ENCODE measurements at regions not wholly inside any gene's neighbourhood (a gene's known extent, or its start where the extent isn't known, plus 50 kb on each side); places are given as distances from the start of the nearest gene placed in this dataset.

DNA sequence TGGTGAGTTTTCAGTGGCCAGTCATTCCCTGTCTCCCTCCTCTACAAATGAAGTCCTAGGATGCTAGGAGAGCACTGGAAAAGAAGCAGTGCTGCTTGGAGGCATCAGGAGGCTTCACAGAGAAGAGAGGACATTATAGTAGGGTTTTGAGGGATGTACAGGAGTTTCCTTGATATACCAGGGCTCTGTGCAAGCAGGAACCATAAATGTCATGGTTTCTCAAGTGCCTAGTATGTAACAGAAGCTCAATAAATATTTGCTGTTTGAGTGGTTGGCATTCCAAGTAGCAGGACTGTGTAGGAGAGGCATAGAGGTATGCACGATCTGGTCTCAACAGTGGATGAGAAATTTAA lies 133.5 kb upstream of the WNT4 start:
- H3K79me2 ChIP-seq (ENCODE audit: insufficient read depth, low read length) = no peaks in the 10 kb centered on the region
- in situ Hi-C loops (cut with HindIII; ENCODE audit: extremely low pct_ligation_motif_present, low pct_unique_long_range_greater_than_20kb) = no loop called here
- H3K4me3 ChIP-seq (replicated peaks in 1 of 3; ENCODE audit: insufficient read depth in 1 of 3, low read depth in 2 of 3, low read length in 3 of 3) = no peak overlapping the region
- H3K9me3 ChIP-seq (ENCODE audit: low read length) = no peaks in the 10 kb centered on the region
- ChIA-PET POLR2A (no interaction called here), CTCF (ENCODE audit: low intra/inter-chr PET ratio, low total read pairs) (no interaction called here)
- 0% methylated on average over 1 of the region's 1 CpG for WGBS (ENCODE audit: low lambda C conversion rate)
- H3K4me2 ChIP-seq (ENCODE audit: low read depth, low read length) = no peak overlapping the region
- H2AFZ ChIP-seq (ENCODE audit: low read length) = no peak overlapping the region
- no peak overlapping the region for H3K9ac ChIP-seq (ENCODE audit: insufficient read depth, low read depth, low read length)
- FAIRE-seq = no peak
- no peaks in the 10 kb centered on the region for H3K4me1 ChIP-seq (ENCODE audit: insufficient read depth, low read length)
- no peak for ATAC-seq
- intact Hi-C loops (cut with micrococcal nuclease; ENCODE audit: unreplicated experiment) = loop anchor here (10.0 kb wide), 1 partner anchor 142 kb away; no protein-coding TSS in a partner anchor
- H3K27ac ChIP-seq (ENCODE audit: extremely low read length, insufficient read depth, low read length) = no peak overlapping the region
- TF ChIP-seq, protein P1, sequence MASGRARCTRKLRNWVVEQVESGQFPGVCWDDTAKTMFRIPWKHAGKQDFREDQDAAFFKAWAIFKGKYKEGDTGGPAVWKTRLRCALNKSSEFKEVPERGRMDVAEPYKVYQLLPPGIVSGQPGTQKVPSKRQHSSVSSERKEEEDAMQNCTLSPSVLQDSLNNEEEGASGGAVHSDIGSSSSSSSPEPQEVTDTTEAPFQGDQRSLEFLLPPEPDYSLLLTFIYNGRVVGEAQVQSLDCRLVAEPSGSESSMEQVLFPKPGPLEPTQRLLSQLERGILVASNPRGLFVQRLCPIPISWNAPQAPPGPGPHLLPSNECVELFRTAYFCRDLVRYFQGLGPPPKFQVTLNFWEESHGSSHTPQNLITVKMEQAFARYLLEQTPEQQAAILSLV (CRISPR knock-in tag; IDR thresholded peaks at IDR 0.05; ENCODE audit: borderline replicate concordance) = no peak
- TF ChIP-seq, protein P2, sequence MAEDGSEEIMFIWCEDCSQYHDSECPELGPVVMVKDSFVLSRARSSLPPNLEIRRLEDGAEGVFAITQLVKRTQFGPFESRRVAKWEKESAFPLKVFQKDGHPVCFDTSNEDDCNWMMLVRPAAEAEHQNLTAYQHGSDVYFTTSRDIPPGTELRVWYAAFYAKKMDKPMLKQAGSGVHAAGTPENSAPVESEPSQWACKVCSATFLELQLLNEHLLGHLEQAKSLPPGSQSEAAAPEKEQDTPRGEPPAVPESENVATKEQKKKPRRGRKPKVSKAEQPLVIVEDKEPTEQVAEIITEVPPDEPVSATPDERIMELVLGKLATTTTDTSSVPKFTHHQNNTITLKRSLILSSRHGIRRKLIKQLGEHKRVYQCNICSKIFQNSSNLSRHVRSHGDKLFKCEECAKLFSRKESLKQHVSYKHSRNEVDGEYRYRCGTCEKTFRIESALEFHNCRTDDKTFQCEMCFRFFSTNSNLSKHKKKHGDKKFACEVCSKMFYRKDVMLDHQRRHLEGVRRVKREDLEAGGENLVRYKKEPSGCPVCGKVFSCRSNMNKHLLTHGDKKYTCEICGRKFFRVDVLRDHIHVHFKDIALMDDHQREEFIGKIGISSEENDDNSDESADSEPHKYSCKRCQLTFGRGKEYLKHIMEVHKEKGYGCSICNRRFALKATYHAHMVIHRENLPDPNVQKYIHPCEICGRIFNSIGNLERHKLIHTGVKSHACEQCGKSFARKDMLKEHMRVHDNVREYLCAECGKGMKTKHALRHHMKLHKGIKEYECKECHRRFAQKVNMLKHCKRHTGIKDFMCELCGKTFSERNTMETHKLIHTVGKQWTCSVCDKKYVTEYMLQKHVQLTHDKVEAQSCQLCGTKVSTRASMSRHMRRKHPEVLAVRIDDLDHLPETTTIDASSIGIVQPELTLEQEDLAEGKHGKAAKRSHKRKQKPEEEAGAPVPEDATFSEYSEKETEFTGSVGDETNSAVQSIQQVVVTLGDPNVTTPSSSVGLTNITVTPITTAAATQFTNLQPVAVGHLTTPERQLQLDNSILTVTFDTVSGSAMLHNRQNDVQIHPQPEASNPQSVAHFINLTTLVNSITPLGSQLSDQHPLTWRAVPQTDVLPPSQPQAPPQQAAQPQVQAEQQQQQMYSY (CRISPR knock-in tag; IDR thresholded peaks at IDR 0.05) = no peak
- no peak for TF ChIP-seq SATB2 (CRISPR knock-in tag; IDR thresholded peaks at IDR 0.05)
- TF ChIP-seq ELF1 (CRISPR knock-in tag; IDR thresholded peaks at IDR 0.05) = no peak
- TF ChIP-seq, protein P3, sequence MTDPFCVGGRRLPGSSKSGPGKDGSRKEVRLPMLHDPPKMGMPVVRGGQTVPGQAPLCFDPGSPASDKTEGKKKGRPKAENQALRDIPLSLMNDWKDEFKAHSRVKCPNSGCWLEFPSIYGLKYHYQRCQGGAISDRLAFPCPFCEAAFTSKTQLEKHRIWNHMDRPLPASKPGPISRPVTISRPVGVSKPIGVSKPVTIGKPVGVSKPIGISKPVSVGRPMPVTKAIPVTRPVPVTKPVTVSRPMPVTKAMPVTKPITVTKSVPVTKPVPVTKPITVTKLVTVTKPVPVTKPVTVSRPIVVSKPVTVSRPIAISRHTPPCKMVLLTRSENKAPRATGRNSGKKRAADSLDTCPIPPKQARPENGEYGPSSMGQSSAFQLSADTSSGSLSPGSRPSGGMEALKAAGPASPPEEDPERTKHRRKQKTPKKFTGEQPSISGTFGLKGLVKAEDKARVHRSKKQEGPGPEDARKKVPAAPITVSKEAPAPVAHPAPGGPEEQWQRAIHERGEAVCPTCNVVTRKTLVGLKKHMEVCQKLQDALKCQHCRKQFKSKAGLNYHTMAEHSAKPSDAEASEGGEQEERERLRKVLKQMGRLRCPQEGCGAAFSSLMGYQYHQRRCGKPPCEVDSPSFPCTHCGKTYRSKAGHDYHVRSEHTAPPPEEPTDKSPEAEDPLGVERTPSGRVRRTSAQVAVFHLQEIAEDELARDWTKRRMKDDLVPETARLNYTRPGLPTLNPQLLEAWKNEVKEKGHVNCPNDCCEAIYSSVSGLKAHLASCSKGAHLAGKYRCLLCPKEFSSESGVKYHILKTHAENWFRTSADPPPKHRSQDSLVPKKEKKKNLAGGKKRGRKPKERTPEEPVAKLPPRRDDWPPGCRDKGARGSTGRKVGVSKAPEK (CRISPR knock-in tag; IDR thresholded peaks at IDR 0.05; ENCODE audit: borderline replicate concordance) = no peak
- TF ChIP-seq ZNF724P (CRISPR knock-in tag; IDR thresholded peaks at IDR 0.05; ENCODE audit: borderline replicate concordance) = no peak
- TF ChIP-seq RARA (CRISPR knock-in tag; IDR thresholded peaks at IDR 0.05) = no peak
- no peak for TF ChIP-seq ZNF737 (CRISPR knock-in tag; IDR thresholded peaks at IDR 0.05; ENCODE audit: borderline replicate concordance)
- TF ChIP-seq RELA (CRISPR knock-in tag; IDR thresholded peaks at IDR 0.05) = no peak
- TF ChIP-seq ZNF652 (CRISPR knock-in tag; IDR thresholded peaks at IDR 0.05; ENCODE audit: borderline replicate concordance, low read depth) = no peak
- no peak for TF ChIP-seq ZNF33B (CRISPR knock-in tag; IDR thresholded peaks at IDR 0.05)
- TF ChIP-seq, protein P4, sequence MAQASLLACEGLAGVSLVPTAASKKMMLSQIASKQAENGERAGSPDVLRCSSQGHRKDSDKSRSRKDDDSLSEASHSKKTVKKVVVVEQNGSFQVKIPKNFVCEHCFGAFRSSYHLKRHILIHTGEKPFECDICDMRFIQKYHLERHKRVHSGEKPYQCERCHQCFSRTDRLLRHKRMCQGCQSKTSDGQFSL (CRISPR knock-in tag; IDR thresholded peaks at IDR 0.05) = no peak
- DNase-seq (ENCODE audit: low spot score) = no peak
- no TSS peak for BruUV-seq (replicated peaks)
- H3K36me3 ChIP-seq (replicated peaks in 1 of 2; ENCODE audit: control insufficient read depth in 1 of 2, insufficient read depth in 2 of 2, low read length in 2 of 2) = no peaks in the 10 kb centered on the region
- peaks cover 3 to 22% of the 10 kb centered on the region in 2 experiments; a peak in 4 of 5 replicates for H3K27me3 ChIP-seq (ENCODE audit: control insufficient read depth in 1 of 2, insufficient read depth in 2 of 2, low read length in 2 of 2)
- peaks cover 4% of the 10 kb centered on the region; the same call in 1 of the 2 replicates for H4K20me1 ChIP-seq (ENCODE audit: insufficient read depth, low read length)

Data from HepG2 (cell line).